ENCODE measurements at regions not wholly inside any gene's neighbourhood (a gene's known extent, or its start where the extent isn't known, plus 50 kb on each side); places are given as distances from the start of the nearest gene placed in this dataset.
A peak's percentile ranks its signal among the peaks of the same experiment; 100 is the strongest.

- H3K4me1 ChIP-seq (ENCODE audit: control insufficient read depth, insufficient read depth, low read length), result peaks cover 34% of the 10 kb centered on the region
- H3K4me3 ChIP-seq (ENCODE audit: low read length), result no peak overlapping the region
- no peaks in the 10 kb centered on the region for H3K9me3 ChIP-seq (replicated peaks; ENCODE audit: low read length)
- no peak overlapping the region for H3K4me2 ChIP-seq (ENCODE audit: low read length)
- no peaks in the 10 kb centered on the region for H3K27me3 ChIP-seq (ENCODE audit: control insufficient read depth, insufficient read depth, low read length)
- no peak overlapping the region for H3K9ac ChIP-seq (ENCODE audit: low read depth, low read length)
- no peaks in the 10 kb centered on the region for H3K36me3 ChIP-seq (ENCODE audit: insufficient read depth, low read length)
Observed at GRCh38 chr4:125702406-125702805, 387.7 kb downstream of the FAT4 start.

GRCh38 chr4:125703443-125703842, 388.7 kb downstream of the FAT4 start:
- Histone ChIP-seq H3K27me3 (ENCODE audit: control insufficient read depth, insufficient read depth, low read length) (no peaks in the 10 kb centered on the region), H3K36me3 (ENCODE audit: insufficient read depth, low read length) (no peaks in the 10 kb centered on the region), H3K9ac (ENCODE audit: low read depth, low read length) (no peak overlapping the region), H3K4me1 (ENCODE audit: control insufficient read depth, insufficient read depth, low read length) (peaks cover 34% of the 10 kb centered on the region), H3K9me3 (replicated peaks; ENCODE audit: low read length) (no peaks in the 10 kb centered on the region), H3K4me2 (ENCODE audit: low read length) (no peak overlapping the region), H3K4me3 (ENCODE audit: low read length) (no peak overlapping the region)

- Histone ChIP-seq H3K9ac (ENCODE audit: low read depth, low read length) (peak overlapping the region; percentile 44), H3K36me3 (ENCODE audit: insufficient read depth, low read length) (no peaks in the 10 kb centered on the region), H3K4me2 (ENCODE audit: low read length) (peak overlapping the region; percentile 32), H3K4me3 (ENCODE audit: low read length) (no peak overlapping the region), H3K4me1 (ENCODE audit: control insufficient read depth, insufficient read depth, low read length) (peaks cover 34% of the 10 kb centered on the region), H3K9me3 (replicated peaks; ENCODE audit: low read length) (no peaks in the 10 kb centered on the region), H3K27me3 (ENCODE audit: control insufficient read depth, insufficient read depth, low read length) (no peaks in the 10 kb centered on the region)
Observed at GRCh38 chr4:125704726-125705125, 390.0 kb downstream of the FAT4 start.

GRCh38 chr4:125705681-125706080, 390.9 kb downstream of the FAT4 start:
- Histone ChIP-seq H3K4me1 (ENCODE audit: control insufficient read depth, insufficient read depth, low read length) (peaks cover 34% of the 10 kb centered on the region), H3K9ac (ENCODE audit: low read depth, low read length) (no peak overlapping the region), H3K4me2 (ENCODE audit: low read length) (peak overlapping the region; percentile 36), H3K9me3 (replicated peaks; ENCODE audit: low read length) (no peaks in the 10 kb centered on the region), H3K27me3 (ENCODE audit: control insufficient read depth, insufficient read depth, low read length) (no peaks in the 10 kb centered on the region), H3K4me3 (ENCODE audit: low read length) (no peak overlapping the region), H3K36me3 (ENCODE audit: insufficient read depth, low read length) (no peaks in the 10 kb centered on the region)

- Histone ChIP-seq H3K4me1 (ENCODE audit: control insufficient read depth, insufficient read depth, low read length) (peaks cover 30% of the 10 kb centered on the region), H3K27me3 (ENCODE audit: control insufficient read depth, insufficient read depth, low read length) (no peaks in the 10 kb centered on the region), H3K4me2 (ENCODE audit: low read length) (no peak overlapping the region), H3K36me3 (ENCODE audit: insufficient read depth, low read length) (no peaks in the 10 kb centered on the region), H3K4me3 (ENCODE audit: low read length) (no peak overlapping the region), H3K9me3 (replicated peaks; ENCODE audit: low read length) (no peaks in the 10 kb centered on the region), H3K9ac (ENCODE audit: low read depth, low read length) (no peak overlapping the region)
Observed at GRCh38 chr4:125707397-125707796, 392.6 kb downstream of the FAT4 start.

- Histone ChIP-seq H3K36me3 (ENCODE audit: insufficient read depth, low read length) (no peaks in the 10 kb centered on the region), H3K4me2 (ENCODE audit: low read length) (no peak overlapping the region), H3K4me1 (ENCODE audit: control insufficient read depth, insufficient read depth, low read length) (peaks cover 3% of the 10 kb centered on the region), H3K9ac (ENCODE audit: low read depth, low read length) (no peak overlapping the region), H3K27me3 (ENCODE audit: control insufficient read depth, insufficient read depth, low read length) (no peaks in the 10 kb centered on the region), H3K9me3 (replicated peaks; ENCODE audit: low read length) (no peaks in the 10 kb centered on the region), H3K4me3 (ENCODE audit: low read length) (no peak overlapping the region)
Observed at GRCh38 chr4:125710766-125711165, 396.0 kb downstream of the FAT4 start.

- Histone ChIP-seq H3K27me3 (ENCODE audit: control insufficient read depth, insufficient read depth, low read length) (no peaks in the 10 kb centered on the region), H3K36me3 (ENCODE audit: insufficient read depth, low read length) (no peaks in the 10 kb centered on the region), H3K4me2 (ENCODE audit: low read length) (no peak overlapping the region), H3K9ac (ENCODE audit: low read depth, low read length) (no peak overlapping the region), H3K9me3 (replicated peaks; ENCODE audit: low read length) (no peaks in the 10 kb centered on the region), H3K4me1 (ENCODE audit: control insufficient read depth, insufficient read depth, low read length) (no peaks in the 10 kb centered on the region), H3K4me3 (ENCODE audit: low read length) (no peak overlapping the region)
Observed at GRCh38 chr4:125714049-125714448, 399.3 kb downstream of the FAT4 start.

- Histone ChIP-seq H3K9me3 (replicated peaks; ENCODE audit: low read length) (no peaks in the 10 kb centered on the region), H3K4me1 (ENCODE audit: control insufficient read depth, insufficient read depth, low read length) (peaks cover 2% of the 10 kb centered on the region), H3K4me3 (ENCODE audit: low read length) (no peak overlapping the region), H3K9ac (ENCODE audit: low read depth, low read length) (no peak overlapping the region), H3K36me3 (ENCODE audit: insufficient read depth, low read length) (no peaks in the 10 kb centered on the region), H3K4me2 (ENCODE audit: low read length) (no peak overlapping the region), H3K27me3 (ENCODE audit: control insufficient read depth, insufficient read depth, low read length) (no peaks in the 10 kb centered on the region)
Observed at GRCh38 chr4:125714845-125715244, 400.1 kb downstream of the FAT4 start.

- Histone ChIP-seq H3K4me3 (ENCODE audit: low read length) (no peak overlapping the region), H3K4me2 (ENCODE audit: low read length) (peak overlapping the region; percentile 4), H3K9me3 (replicated peaks; ENCODE audit: low read length) (no peaks in the 10 kb centered on the region), H3K27me3 (ENCODE audit: control insufficient read depth, insufficient read depth, low read length) (no peaks in the 10 kb centered on the region), H3K9ac (ENCODE audit: low read depth, low read length) (no peak overlapping the region), H3K36me3 (ENCODE audit: insufficient read depth, low read length) (no peaks in the 10 kb centered on the region), H3K4me1 (ENCODE audit: control insufficient read depth, insufficient read depth, low read length) (peaks cover 6% of the 10 kb centered on the region)
Observed at GRCh38 chr4:125719987-125720386, 405.2 kb downstream of the FAT4 start.

- no peak overlapping the region for H3K9ac ChIP-seq (ENCODE audit: low read depth, low read length)
- no peak overlapping the region for H3K4me2 ChIP-seq (ENCODE audit: low read length)
- no peaks in the 10 kb centered on the region for H3K27me3 ChIP-seq (ENCODE audit: control insufficient read depth, insufficient read depth, low read length)
- H3K4me1 ChIP-seq (ENCODE audit: control insufficient read depth, insufficient read depth, low read length), result peaks cover 6% of the 10 kb centered on the region
- H3K36me3 ChIP-seq (ENCODE audit: insufficient read depth, low read length), result no peaks in the 10 kb centered on the region
- H3K9me3 ChIP-seq (replicated peaks; ENCODE audit: low read length), result no peaks in the 10 kb centered on the region
- no peak overlapping the region for H3K4me3 ChIP-seq (ENCODE audit: low read length)
Observed at GRCh38 chr4:125722009-125722408, 407.3 kb downstream of the FAT4 start.

- H3K9ac ChIP-seq (ENCODE audit: low read depth, low read length), result no peak overlapping the region
- H3K4me2 ChIP-seq (ENCODE audit: low read length), result no peak overlapping the region
- no peaks in the 10 kb centered on the region for H3K9me3 ChIP-seq (replicated peaks; ENCODE audit: low read length)
- no peak overlapping the region for H3K4me3 ChIP-seq (ENCODE audit: low read length)
- H3K36me3 ChIP-seq (ENCODE audit: insufficient read depth, low read length), result no peaks in the 10 kb centered on the region
- H3K4me1 ChIP-seq (ENCODE audit: control insufficient read depth, insufficient read depth, low read length), result peaks cover 25% of the 10 kb centered on the region
- H3K27me3 ChIP-seq (ENCODE audit: control insufficient read depth, insufficient read depth, low read length), result no peaks in the 10 kb centered on the region
Observed at GRCh38 chr4:125725957-125726525, 411.3 kb downstream of the FAT4 start.

GRCh38 chr4:125727931-125728330, 413.2 kb downstream of the FAT4 start:
- H3K4me3 ChIP-seq (ENCODE audit: low read length), result no peak overlapping the region
- peak overlapping the region; percentile 4 for H3K9ac ChIP-seq (ENCODE audit: low read depth, low read length)
- no peaks in the 10 kb centered on the region for H3K9me3 ChIP-seq (replicated peaks; ENCODE audit: low read length)
- H3K27me3 ChIP-seq (ENCODE audit: control insufficient read depth, insufficient read depth, low read length), result no peaks in the 10 kb centered on the region
- no peaks in the 10 kb centered on the region for H3K36me3 ChIP-seq (ENCODE audit: insufficient read depth, low read length)
- H3K4me1 ChIP-seq (ENCODE audit: control insufficient read depth, insufficient read depth, low read length), result peaks cover 25% of the 10 kb centered on the region
- H3K4me2 ChIP-seq (ENCODE audit: low read length), result no peak overlapping the region

Measured in skeletal muscle satellite cell (primary cell).